OCI-LY7 (cell line): ENCODE measurements at regions not wholly inside any gene's neighbourhood (a gene's known extent, or its start where the extent isn't known, plus 50 kb on each side); places are given as distances from the start of the nearest gene placed in this dataset.

Source experiments
- EZH2phosphoT487 ChIP-seq: fragments of 200-600 bp; sonication (generic); IDR thresholded peaks from 2 replicates; pipeline ENCODE4 v1.6.1; 2018; ENCODE audit warnings: low read depth, borderline replicate concordance, mild to moderate bottlenecking, mixed run types, antibody characterized with exemption, low read length, moderate library complexity, mixed read lengths
- TF ChIP-seq, protein P1 (sequence below): fragments of 200-600 bp; sonication (generic); conservative IDR thresholded peaks from 2 replicates; pipeline ENCODE4 v1.5.1; 2014; ENCODE audit warnings: mild to moderate bottlenecking, antibody characterized with exemption, low read length, moderate library complexity, mixed read lengths

DNA sequence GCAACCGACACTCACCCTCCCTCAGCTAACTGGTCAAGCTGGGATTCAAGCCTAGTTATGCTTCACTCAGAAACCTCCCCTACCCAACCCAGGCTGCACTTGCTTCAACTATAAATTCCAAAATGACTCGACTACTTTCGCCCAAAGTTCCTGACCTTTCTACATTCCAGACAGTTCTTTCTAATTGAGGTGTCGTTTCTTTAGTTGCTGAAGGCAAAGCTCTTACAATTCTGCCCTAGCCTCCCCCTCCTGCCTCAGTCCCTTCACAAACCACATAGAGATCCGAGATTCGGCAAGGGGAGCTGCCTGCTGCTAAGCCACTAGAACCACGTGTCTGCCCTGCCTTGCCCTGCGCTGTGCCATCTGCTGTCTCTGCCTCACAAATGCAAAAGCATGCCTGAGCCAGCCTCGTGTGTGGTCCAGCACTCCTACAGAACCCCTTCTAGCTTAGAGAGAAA is 74.7 kb upstream of the SH3GL3 start:
- no peak for TF ChIP-seq EZH2phosphoT487
- TF ChIP-seq, protein P1, sequence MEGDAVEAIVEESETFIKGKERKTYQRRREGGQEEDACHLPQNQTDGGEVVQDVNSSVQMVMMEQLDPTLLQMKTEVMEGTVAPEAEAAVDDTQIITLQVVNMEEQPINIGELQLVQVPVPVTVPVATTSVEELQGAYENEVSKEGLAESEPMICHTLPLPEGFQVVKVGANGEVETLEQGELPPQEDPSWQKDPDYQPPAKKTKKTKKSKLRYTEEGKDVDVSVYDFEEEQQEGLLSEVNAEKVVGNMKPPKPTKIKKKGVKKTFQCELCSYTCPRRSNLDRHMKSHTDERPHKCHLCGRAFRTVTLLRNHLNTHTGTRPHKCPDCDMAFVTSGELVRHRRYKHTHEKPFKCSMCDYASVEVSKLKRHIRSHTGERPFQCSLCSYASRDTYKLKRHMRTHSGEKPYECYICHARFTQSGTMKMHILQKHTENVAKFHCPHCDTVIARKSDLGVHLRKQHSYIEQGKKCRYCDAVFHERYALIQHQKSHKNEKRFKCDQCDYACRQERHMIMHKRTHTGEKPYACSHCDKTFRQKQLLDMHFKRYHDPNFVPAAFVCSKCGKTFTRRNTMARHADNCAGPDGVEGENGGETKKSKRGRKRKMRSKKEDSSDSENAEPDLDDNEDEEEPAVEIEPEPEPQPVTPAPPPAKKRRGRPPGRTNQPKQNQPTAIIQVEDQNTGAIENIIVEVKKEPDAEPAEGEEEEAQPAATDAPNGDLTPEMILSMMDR: no peak
